NCI-H2029 treated with DMSO at 0.1 percent for 48 hours (cell line): ENCODE measurements at regions not wholly inside any gene's neighbourhood (a gene's known extent, or its start where the extent isn't known, plus 50 kb on each side); places are given as distances from the start of the nearest gene placed in this dataset.
"Not testable (repeated sequence)": the region's sequence is repeated elsewhere in the genome, so short reads cannot be mapped to it uniquely, and the experiment has no call there.

Experiments
- DNase-seq: peaks from one replicate; lab custom pipeline; 2025; lab: John Stamatoyannopoulos, UW

- DNase-seq, result no peak
Observed at GRCh38 chr18:5021558-5021957, 175.5 kb downstream of the AKAIN1 start.

GRCh38 chr18:5015213-5015612, 181.8 kb downstream of the AKAIN1 start:
- DNase-seq, result no peak

GRCh38 chr18:5004031-5004820, 192.8 kb downstream of the AKAIN1 start:
- not testable (repeated sequence) for DNase-seq

- DNase-seq, result no peak
Observed at GRCh38 chr18:4994710-4995109, 202.3 kb downstream of the AKAIN1 start.

- DNase-seq, result no peak
Observed at GRCh38 chr18:4987452-4988405, 209.3 kb downstream of the AKAIN1 start.

GRCh38 chr18:4986677-4987076, 210.4 kb downstream of the AKAIN1 start:
- DNase-seq, result no peak

- no peak for DNase-seq
Observed at GRCh38 chr18:4986066-4986465, 211.0 kb downstream of the AKAIN1 start.

- DNase-seq, result no peak
Observed at GRCh38 chr18:4961121-4961909, 235.7 kb downstream of the AKAIN1 start.

- DNase-seq, result no peak
Observed at GRCh38 chr18:4960578-4960977, 236.5 kb downstream of the AKAIN1 start.

- DNase-seq, result no peak
Observed at GRCh38 chr18:4931209-4931608, 265.8 kb downstream of the AKAIN1 start.

- no peak for DNase-seq
Observed at GRCh38 chr18:4921548-4921947, 275.5 kb downstream of the AKAIN1 start.

- DNase-seq, result not testable (repeated sequence)
Observed at GRCh38 chr18:4917509-4917908, 279.5 kb downstream of the AKAIN1 start.

GRCh38 chr18:4908328-4908727, 288.7 kb downstream of the AKAIN1 start:
- no peak for DNase-seq

- no peak for DNase-seq
Observed at GRCh38 chr18:4906856-4907255, 290.2 kb downstream of the AKAIN1 start.

- DNase-seq, result no peak
Observed at GRCh38 chr18:4888251-4889040, 308.6 kb downstream of the AKAIN1 start.

GRCh38 chr18:4878480-4878879, 318.6 kb downstream of the AKAIN1 start:
- no peak for DNase-seq

- no peak for DNase-seq
Observed at GRCh38 chr18:4871197-4871596, 325.9 kb downstream of the AKAIN1 start.

GRCh38 chr18:4870177-4870773, 326.8 kb downstream of the AKAIN1 start:
- DNase-seq, result no peak

GRCh38 chr18:4869155-4869554, 327.9 kb downstream of the AKAIN1 start:
- DNase-seq, result no peak

GRCh38 chr18:4858379-4859127, 338.5 kb downstream of the AKAIN1 start:
- DNase-seq, result no peak
